AG09319 (cell line): ENCODE measurements at regions not wholly inside any gene's neighbourhood (a gene's known extent, or its start where the extent isn't known, plus 50 kb on each side); places are given as distances from the start of the nearest gene placed in this dataset.

Source experiments
- DNase-seq: peaks from one replicate; pipeline ENCODE4 v3.0.0-alpha.2; 2010; ENCODE audit warnings: low read depth; ENCODE audit errors: extremely low read depth
- TF ChIP-seq, protein P1 (sequence below): IDR thresholded peaks from 2 replicates; pipeline ENCODE4 v1.5.1; 2011; ENCODE audit warnings: low read depth, mild to moderate bottlenecking, inconsistent platforms, low read length, moderate library complexity

DNA sequence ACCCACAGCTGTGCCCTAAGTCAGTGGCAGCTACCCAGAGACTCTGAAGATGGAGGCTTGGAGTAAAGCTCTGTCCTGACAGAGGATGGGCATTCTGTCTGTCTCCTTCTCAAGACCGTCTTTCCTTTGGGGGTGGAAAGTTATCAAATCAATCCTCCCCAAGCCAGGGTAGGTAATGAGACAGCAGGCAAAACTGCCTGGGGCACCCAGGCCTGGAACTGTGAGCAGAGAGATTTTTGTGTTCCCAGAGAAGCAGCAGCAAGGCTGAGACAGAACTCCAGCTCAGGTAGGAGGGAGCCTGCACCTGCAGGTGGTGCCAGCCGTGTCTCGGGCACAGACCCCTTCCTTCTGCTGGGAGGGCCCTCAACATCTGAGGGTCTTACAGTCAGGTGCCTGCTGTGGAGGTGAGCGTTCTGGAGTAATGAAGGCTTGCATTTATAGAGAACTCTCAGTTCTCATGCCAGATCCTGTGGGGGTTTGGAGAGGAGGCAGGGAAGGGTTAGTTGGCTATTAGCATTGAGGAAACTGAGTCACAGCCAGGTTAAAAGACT, 95.6 kb downstream of the RIPK4 start:
- DNase-seq: no peak
- TF ChIP-seq, protein P1, sequence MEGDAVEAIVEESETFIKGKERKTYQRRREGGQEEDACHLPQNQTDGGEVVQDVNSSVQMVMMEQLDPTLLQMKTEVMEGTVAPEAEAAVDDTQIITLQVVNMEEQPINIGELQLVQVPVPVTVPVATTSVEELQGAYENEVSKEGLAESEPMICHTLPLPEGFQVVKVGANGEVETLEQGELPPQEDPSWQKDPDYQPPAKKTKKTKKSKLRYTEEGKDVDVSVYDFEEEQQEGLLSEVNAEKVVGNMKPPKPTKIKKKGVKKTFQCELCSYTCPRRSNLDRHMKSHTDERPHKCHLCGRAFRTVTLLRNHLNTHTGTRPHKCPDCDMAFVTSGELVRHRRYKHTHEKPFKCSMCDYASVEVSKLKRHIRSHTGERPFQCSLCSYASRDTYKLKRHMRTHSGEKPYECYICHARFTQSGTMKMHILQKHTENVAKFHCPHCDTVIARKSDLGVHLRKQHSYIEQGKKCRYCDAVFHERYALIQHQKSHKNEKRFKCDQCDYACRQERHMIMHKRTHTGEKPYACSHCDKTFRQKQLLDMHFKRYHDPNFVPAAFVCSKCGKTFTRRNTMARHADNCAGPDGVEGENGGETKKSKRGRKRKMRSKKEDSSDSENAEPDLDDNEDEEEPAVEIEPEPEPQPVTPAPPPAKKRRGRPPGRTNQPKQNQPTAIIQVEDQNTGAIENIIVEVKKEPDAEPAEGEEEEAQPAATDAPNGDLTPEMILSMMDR: no peak

GRCh38 chr21:41670056-41670805, 96.6 kb downstream of the RIPK4 start:
- TF ChIP-seq, protein P1: no peak
- no peak for DNase-seq

DNA sequence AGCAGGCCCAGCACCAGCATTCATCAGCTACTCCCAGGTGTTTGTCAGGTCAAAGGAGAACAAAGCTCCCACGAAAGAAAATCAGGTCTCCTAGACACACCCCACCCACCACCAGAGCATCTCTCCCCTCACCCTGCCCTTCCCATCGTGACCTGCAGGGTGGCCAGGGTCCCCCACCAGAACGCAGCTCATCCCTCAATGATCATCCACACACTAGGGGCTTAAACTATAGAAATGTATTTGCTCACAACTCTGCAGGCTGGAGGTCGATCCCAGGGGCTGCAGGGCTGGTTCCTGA, 97.4 kb downstream of the RIPK4 start:
- TF ChIP-seq, protein P1: no peak
- DNase-seq: no peak

DNA sequence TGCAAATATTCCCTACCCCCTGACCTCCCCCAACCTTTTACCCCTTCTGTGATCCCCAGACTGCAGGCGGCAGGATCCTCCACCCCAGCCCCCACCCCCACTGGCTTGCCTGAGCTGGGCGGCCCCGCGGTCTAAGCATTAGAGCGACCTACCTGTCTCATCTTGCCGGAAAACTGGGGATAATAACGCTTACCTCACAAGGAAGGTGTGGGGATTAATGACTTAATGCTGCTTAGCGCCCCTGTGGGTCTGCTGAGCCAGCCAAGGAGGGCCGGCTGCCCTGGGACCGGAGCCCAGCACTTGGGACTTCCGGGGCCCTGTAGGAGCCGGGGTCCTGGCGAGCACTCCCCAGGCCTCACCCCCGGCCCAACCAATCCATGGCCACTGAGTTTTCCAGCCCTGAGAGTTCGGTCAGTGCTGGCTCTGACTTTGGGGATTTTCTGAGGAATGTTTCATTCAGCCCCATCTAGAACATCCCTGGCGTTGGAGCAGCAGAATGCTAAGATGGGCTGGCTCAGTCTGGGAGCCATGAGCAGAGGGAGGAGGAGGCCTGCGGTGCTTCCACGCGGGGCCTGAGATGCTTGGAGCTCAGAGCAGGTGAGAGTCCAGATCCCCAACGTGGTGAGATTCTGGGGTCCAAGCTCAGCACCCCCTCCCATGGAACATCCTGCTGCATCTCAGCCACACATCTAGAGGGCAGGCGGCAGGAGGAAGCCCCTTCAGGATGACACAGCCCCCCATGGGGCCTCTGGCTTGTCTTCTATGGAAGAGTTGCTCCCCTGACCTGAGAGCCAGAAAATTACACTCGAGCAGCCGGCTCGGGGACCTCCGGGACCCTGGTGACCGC, 97.9 kb downstream of the RIPK4 start:
- TF ChIP-seq, protein P1: no peak
- no peak for DNase-seq

DNA sequence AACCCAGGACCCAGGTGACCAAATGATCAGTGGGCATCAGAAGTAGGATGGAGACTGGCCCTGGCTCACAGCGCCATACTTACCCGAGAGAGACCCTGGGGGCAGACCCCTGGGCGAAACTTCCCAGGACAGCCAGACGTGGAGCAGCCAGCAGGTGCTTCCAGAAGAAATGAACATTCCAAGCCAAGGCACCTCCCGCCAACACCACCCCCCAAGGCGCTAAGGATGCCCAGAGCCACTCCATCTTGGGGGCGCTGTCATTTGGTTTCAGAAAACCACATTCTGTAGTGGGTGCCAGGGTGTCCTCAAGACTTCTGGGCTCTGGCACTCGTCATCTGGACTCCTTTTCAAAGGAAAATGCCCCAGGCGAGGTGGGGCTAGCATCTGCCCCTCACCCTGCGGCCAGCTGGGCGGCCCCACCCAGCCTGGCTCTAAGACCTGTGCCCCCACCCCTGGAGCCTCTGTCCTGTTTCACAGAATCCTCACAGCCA, 98.8 kb downstream of the RIPK4 start:
- no peak for DNase-seq
- TF ChIP-seq, protein P1: no peak

DNA sequence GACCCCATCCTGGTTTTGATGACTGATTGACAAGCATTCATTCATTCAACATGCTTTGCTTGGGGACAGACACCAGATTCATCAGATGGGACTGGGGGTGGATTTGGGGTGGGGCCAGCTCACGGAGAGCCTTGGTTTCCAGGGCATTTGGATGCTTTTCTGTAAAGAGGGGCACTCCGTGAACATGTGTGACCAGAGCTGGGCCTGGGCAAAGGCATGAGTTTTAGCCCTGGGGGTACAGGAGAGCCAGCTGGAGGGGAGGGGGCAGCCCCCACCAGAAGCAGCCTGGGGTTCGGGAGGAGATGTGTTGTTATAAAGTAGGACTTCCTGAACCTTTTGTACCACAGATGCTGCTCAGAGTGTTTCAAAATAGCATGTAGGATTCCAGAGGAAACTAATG, 99.7 kb downstream of the RIPK4 start:
- no peak for DNase-seq
- TF ChIP-seq, protein P1: no peak

GRCh38 chr21:41666641-41667081, 100.2 kb downstream of the RIPK4 start:
- TF ChIP-seq, protein P1: no peak
- DNase-seq: no peak
